ENCODE measurements at regions not wholly inside any gene's neighbourhood (a gene's known extent, or its start where the extent isn't known, plus 50 kb on each side); places are given as distances from the start of the nearest gene placed in this dataset.

- DNase-seq = no peak
These were observed 1324.0 kb upstream of the USP15 start for GRCh38 chr12:60935981-60936761.

GRCh38 chr12:60947533-60947932 is 1312.7 kb upstream of the USP15 start:
- no peak for DNase-seq

GRCh38 chr12:60967128-60967527 is 1293.1 kb upstream of the USP15 start:
- no peak for DNase-seq

DNA sequence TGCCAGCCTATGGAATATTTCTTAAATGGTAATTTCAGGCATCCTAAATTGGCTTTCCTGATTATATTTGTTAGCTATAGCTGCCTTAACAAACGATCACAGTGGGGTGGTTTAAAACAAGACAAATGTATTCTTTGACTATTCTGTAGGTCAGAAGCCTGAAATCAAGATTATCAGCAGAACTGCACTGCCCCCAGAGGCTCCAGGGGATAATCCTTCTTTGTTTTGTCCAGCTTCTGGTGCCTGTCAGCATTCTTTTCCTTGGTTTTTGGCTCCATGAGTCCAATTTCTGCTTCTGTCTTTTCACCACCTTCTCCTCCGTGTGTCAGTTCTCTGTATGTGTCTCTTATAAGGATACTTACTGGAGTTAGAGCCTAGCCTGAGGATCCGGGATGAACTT is 1282.2 kb upstream of the USP15 start:
- no peak for DNase-seq

- DNase-seq = no peak
These were observed 1279.6 kb upstream of the USP15 start for GRCh38 chr12:60980558-60980957.

DNA sequence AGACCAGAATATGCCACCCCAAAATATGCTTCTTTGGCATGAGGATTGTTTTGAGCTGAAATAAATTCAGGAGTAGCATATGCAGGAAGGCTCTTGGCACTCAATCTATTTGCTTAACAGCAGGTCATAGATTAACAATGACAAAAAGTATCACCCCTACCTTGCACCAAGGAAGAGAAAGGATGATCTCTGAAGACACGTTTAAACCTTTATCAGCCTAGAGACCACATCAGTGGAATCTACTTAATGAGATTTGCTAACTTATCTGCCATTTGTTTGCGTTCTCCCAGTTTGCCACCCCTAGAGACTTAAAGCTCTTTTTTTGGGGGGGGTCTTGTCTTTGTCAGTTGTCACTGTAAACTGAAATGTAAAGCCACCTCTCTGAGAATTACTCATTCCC is 1278.7 kb upstream of the USP15 start:
- no peak for DNase-seq

GRCh38 chr12:60992087-60992486 is 1268.1 kb upstream of the USP15 start:
- DNase-seq = no peak

DNA sequence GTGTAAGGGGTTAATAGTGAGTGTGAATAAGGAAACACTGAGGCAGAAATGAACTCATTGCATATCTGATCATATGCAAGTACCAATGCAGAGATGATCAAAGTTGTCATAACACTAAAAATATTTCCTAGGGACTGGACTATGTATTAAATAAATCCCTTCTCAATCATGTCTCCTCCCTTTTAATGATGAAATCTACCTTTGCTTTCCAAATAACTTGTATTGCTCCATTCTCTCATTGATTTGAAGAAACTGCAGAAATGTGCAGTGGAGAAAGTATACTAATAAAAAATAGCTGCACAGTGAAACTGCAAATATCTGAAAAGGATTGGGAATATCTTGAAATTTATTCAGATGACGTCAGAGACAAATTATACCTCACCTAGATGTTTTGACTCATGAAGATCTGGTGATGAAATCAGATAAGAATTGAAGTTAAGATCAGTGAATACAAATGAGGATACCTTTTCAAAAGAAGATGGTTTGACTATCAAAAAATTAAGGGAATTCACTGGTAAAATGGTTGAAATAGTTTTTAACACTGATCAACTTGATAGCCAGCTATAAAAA is 1264.9 kb upstream of the USP15 start:
- DNase-seq = no peak

DNA sequence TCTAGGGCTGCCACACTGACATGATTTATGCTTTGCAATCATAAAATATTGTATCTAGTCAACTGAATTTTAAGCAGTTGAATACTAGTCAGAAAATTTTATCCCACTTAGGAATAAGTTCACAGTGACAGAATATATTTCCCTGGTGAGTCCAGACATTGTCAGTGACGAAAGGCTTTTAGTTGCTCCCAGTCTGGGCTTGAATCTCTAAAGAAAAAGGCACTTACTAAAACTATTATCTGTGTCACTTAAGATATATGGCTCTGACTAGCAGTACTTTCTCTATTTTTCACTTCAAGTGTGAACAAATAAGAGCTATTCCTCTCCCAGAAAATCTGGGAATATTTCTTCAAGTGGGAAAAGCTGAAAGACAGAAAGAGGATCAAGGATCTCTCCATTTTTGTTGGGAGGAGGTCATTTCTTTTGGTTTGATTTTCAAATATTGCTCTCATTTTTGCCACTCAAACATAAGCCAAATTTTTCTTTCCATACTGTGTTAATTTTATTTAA is 1262.3 kb upstream of the USP15 start:
- no peak for DNase-seq

DNA sequence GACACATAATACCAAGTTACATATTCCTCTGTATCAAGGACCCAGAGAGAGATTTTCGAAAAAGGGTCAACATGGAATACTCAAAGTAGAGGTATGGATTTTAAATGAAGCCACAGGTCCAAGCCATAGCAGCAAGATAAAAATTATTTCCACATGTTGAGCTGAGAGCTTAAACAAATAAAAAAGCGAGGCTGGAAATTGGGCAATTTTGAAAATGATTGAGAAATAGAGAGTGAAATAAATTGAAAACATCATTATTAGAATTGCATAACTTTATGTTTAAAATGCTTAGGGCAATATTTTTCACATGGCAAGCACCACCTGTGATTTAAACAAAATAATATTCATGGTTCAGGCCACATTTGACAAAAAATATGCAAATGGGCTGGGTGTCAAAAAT is 1251.0 kb upstream of the USP15 start:
- DNase-seq = no peak

DNA sequence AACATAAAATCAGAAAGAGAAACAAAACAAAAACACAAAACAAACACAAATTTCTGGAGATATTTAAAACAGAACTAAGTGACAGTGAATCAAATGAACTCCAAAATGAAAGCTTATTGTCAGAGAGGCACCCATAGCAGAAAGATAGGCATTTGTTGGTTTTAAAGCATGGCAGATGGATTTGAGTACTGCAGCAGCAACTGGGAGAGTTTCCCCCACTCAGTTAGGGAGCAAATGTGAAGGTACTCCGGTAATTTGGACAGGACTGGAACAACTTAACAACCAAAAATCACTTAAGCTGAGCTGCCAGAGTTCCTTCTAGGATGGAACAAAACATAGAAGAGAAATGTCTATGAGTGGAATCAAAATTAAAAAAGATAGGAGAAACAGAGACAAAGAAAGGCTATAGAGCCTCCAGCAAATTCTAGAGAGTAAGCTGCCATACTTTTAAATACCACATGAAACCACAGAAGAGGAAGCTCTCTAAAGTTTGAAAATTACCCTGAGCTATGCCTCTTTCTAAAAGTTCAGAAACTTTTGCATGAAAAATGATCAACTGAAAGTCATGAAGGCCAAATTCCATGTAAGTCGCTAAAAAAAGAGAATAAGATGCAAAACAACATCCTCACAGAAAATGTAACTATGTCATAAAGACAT is 1248.3 kb upstream of the USP15 start:
- DNase-seq = no peak

GRCh38 chr12:61018571-61018970 is 1241.6 kb upstream of the USP15 start:
- no peak for DNase-seq

DNA sequence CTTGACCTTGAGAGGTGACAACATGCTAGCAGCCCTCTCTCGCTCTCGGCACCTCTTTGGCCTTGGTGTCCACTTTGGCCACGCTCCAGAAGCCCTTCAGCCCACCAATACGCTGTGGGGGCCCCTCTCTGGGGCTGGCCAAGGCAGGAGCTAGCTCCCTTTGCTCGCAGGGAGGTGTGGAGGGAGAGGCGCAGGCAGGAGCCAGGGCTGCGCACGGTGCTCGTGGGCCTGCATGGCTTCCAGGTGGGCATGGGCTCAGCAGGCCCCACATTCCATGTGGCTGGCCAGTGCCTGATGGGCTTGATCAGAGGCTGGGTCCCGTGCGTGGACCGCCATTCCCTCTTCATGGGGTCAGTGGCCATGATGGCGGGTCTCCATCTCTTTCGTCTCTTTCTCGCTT is 1237.0 kb upstream of the USP15 start:
- DNase-seq = no peak

- DNase-seq = no peak
These were observed 1230.7 kb upstream of the USP15 start for GRCh38 chr12:61029516-61029915.

DNA sequence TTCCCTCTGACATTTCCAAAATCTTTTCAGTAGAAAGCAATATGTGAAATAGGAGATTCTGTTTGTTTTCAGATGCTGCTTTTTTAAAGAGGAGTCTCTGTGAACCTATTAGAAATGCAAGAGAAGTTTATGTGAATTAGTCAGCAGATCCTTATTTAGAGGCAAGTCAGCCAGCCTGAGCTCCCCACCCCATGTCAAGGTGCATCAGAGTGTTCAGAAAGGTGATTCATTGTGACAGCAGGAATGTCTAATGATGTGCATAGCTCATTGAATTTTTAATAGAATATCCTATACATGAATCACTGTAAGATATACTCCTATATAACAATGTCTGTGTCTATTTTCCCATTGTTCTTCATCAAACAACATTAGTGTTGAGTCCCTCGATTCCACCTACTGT is 1222.4 kb upstream of the USP15 start:
- DNase-seq = no peak

GRCh38 chr12:61043838-61044237 is 1216.4 kb upstream of the USP15 start:
- no peak for DNase-seq

- DNase-seq = no peak
These were observed 1215.4 kb upstream of the USP15 start for GRCh38 chr12:61044766-61045165.

- no peak for DNase-seq
These were observed 1189.4 kb upstream of the USP15 start for GRCh38 chr12:61070640-61071414.

DNA sequence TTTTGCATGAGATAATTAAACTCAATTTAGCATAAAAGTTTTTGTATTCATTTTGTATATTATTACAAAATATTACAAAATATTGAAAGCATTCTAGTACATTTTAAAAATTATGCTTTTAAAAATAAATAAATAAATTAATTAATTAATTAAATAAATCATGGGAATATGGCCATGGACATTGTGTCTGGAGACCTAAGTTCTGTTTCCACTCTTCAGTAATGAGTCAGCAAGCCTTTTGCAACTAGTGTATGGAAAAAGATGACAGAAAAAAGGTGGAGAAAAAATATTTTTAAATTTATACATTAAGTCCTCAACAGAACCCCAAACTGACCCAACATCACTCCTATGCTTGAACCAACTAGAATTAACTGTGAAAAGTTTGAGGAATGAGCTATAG is 1187.5 kb upstream of the USP15 start:
- DNase-seq = no peak

GRCh38 chr12:61095111-61095510 is 1165.1 kb upstream of the USP15 start:
- no peak for DNase-seq

GRCh38 chr12:61098031-61098580 is 1162.1 kb upstream of the USP15 start:
- DNase-seq = no peak

- DNase-seq = no peak
These were observed 1153.1 kb upstream of the USP15 start for GRCh38 chr12:61107118-61107517.

DNA sequence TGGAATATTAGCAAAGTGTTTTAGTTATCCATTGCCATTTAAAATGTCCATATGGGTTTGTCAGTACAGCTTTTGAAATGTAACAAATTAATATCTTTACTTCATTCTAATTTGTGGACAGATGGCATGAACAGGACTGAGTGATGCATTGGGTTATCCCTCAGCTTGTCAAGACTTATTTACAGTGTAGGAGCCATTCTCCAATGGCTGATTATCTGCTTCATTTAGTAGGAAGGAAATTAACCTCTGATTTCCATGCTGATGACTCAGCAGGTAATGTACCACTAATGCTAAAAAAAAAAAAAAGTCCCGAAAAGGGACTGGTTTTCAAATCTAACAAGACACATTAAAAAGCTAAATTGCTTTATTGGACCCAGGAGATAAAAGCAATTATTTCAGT is 1149.0 kb upstream of the USP15 start:
- no peak for DNase-seq
